ENCODE measurements at regions not wholly inside any gene's neighbourhood (a gene's known extent, or its start where the extent isn't known, plus 50 kb on each side); places are given as distances from the start of the nearest gene placed in this dataset.

GRCh38 chr7:94335586-94335985, 59.1 kb upstream of the COL1A2 start:
- POLR2A ChIA-PET (ENCODE audit: partially characterized antibody), result no interaction called here
- no peak overlapping the region for H2AFZ ChIP-seq (ENCODE audit: low read length)
- 96% methylated on average over 1 of the region's 1 CpG; no CpG with 5 or more reads in 1 of the 2 experiments for WGBS, 2 experiments (ENCODE audit: extremely low coverage in 1 of 2, insufficient coverage in 1 of 2, insufficient read length in 1 of 2, insufficient replicate concordance in 2 of 2, low coverage in 1 of 2, low lambda C conversion rate in 2 of 2, missing lambda C conversion rate in 1 of 2)

More at GRCh38 chr7:94335586-94335985, 59.1 kb upstream of the COL1A2 start:
- Histone ChIP-seq H3K79me2 (ENCODE audit: control insufficient read depth in 1 of 2, insufficient read depth in 2 of 2, low read length in 2 of 2) (no peaks in the 10 kb centered on the region), H3K4me2 (ENCODE audit: insufficient read depth in 1 of 2, low read depth in 2 of 2, low read length in 2 of 2) (no peak overlapping the region), H3K27ac (ENCODE audit: low read depth, low read length) (no peak overlapping the region), H3K56ac (replicated peaks; ENCODE audit: insufficient read length, low read depth, low read length) (no peak overlapping the region), H3K23ac (ENCODE audit: insufficient read length) (no peak overlapping the region), H2BK5ac (ENCODE audit: low read depth, low read length) (no peak overlapping the region), H2BK12ac (ENCODE audit: low read depth, low read length) (no peak overlapping the region), H2BK15ac (ENCODE audit: low read length) (no peak overlapping the region), H4K5ac (ENCODE audit: insufficient read length, low read depth, low read length) (no peak overlapping the region), H3K18ac (ENCODE audit: extremely low read depth, low read length) (no peak overlapping the region), H3K9ac (replicated peaks in 1 of 4; ENCODE audit: extremely low read depth in 1 of 4, low read depth in 3 of 4, low read length in 3 of 4) (no peak overlapping the region), H3K23me2 (ENCODE audit: low read depth, low read length) (no peaks in the 10 kb centered on the region), H3K36me3 (ENCODE audit: control insufficient read depth in 2 of 4, insufficient read depth in 4 of 4, low read length in 3 of 4) (no peaks in the 10 kb centered on the region), H4K20me1 (replicated peaks in 1 of 2; ENCODE audit: control insufficient read depth in 1 of 2, insufficient read depth in 2 of 2, low read length in 2 of 2) (no peaks in the 10 kb centered on the region), H4K8ac (ENCODE audit: extremely low read depth, insufficient read depth, low read length) (no peak overlapping the region), H3K9me3 (ENCODE audit: insufficient read depth in 2 of 2, low read depth in 1 of 2, low read length in 1 of 2) (no peaks in the 10 kb centered on the region), H3K14ac (ENCODE audit: insufficient read length) (no peak overlapping the region), H3K79me1 (ENCODE audit: low read depth, low read length) (no peaks in the 10 kb centered on the region), H3K27me3 (replicated peaks in 1 of 4; ENCODE audit: control insufficient read depth in 3 of 4, extremely low read depth in 1 of 4, insufficient read depth in 3 of 4, low read length in 3 of 4) (no peaks in the 10 kb centered on the region), H3K4me3 (ENCODE audit: extremely low read depth in 1 of 4, insufficient read depth in 2 of 4, low read depth in 3 of 4, low read length in 4 of 4) (no peak overlapping the region), H2AK5ac (ENCODE audit: low read depth, low read length) (no peak overlapping the region), H4K91ac (replicated peaks; ENCODE audit: insufficient read length, low read length) (no peak overlapping the region), H3K4me1 (replicated peaks in 1 of 4; ENCODE audit: control insufficient read depth in 3 of 4, insufficient read depth in 4 of 4, low read length in 3 of 4) (no peaks in the 10 kb centered on the region; a peak in 1 of 7 replicates), H2BK120ac (replicated peaks; ENCODE audit: low read depth, low read length) (no peak overlapping the region), H3K4ac (replicated peaks; ENCODE audit: insufficient read length, low read depth, low read length) (no peak overlapping the region), H2BK20ac (ENCODE audit: low read length) (no peak overlapping the region)
- CTCF ChIA-PET (ENCODE audit: partially characterized antibody), result interaction anchor here (0.6 to 0.9 kb wide), 2 partner anchors 18 to 60 kb away, joined by 3 read pairs; partner anchors contain the start of gene COL1A2
- TF ChIP-seq ATF3 (IDR thresholded peaks at IDR 0.05; ENCODE audit: insufficient read depth, low read depth, low read length) (no peak), CREB1 (IDR thresholded peaks at IDR 0.05) (no peak), RFX5 (IDR thresholded peaks at IDR 0.05; ENCODE audit: borderline replicate concordance, low read depth, low read length) (no peak), RXRA (IDR thresholded peaks at IDR 0.05; ENCODE audit: insufficient read depth, low read depth, low read length) (no peak), SIN3A (conservative IDR thresholded peaks at IDR 0.05 in 1 of 2, IDR thresholded peaks at IDR 0.05 in 1 of 2; ENCODE audit: low read depth in 1 of 2, low read length in 2 of 2) (no peak), EGR1 (IDR thresholded peaks at IDR 0.05; ENCODE audit: borderline replicate concordance, low read depth, low read length) (no peak), EP300 (IDR thresholded peaks at IDR 0.05; ENCODE audit: borderline replicate concordance in 1 of 2, low read depth in 2 of 2, low read length in 2 of 2) (no peak), RBBP5 (IDR thresholded peaks at IDR 0.05; ENCODE audit: borderline replicate concordance, low read depth, low read length) (no peak), BCL11A (IDR thresholded peaks at IDR 0.05; ENCODE audit: low read depth in 2 of 2, low read length in 2 of 2) (no peak), RNF2 (IDR thresholded peaks at IDR 0.05; ENCODE audit: borderline replicate concordance, low read depth, low read length, missing control alignments, poor library complexity, severe bottlenecking) (no peak)
- FAIRE-seq, result no peak
- DNase-seq (ENCODE audit: low read depth in 1 of 2, low spot score in 2 of 2), result no peak

All from H1 (cell line).